GM19328 (cell line): ENCODE measurements at regions not wholly inside any gene's neighbourhood (a gene's known extent, or its start where the extent isn't known, plus 50 kb on each side); places are given as distances from the start of the nearest gene placed in this dataset.

Experiments used
- ATAC-seq: cut with Tn5 transposase; IDR thresholded peaks from one replicate; pipeline ENCODE4 v1.9.1; 2021; ENCODE audit warnings: mild to moderate bottlenecking, moderate library complexity; ENCODE audit not compliant: unreplicated experiment

GRCh38 chr2:221276033-221276432 is 296.1 kb downstream of the EPHA4 start:
- ATAC-seq = no peak

- ATAC-seq = no peak
Observed at GRCh38 chr2:221276601-221277000, 295.5 kb downstream of the EPHA4 start.

- ATAC-seq = no peak
Observed at GRCh38 chr2:221282386-221282785, 289.7 kb downstream of the EPHA4 start.

GRCh38 chr2:221283896-221284545 is 288.1 kb downstream of the EPHA4 start:
- no peak for ATAC-seq

- no peak for ATAC-seq
Observed at GRCh38 chr2:221285148-221285547, 287.0 kb downstream of the EPHA4 start.

- no peak for ATAC-seq
Observed at GRCh38 chr2:221286406-221286805, 285.7 kb downstream of the EPHA4 start.

GRCh38 chr2:221289389-221289788 is 282.7 kb downstream of the EPHA4 start:
- no peak for ATAC-seq

GRCh38 chr2:221289846-221290245 is 282.3 kb downstream of the EPHA4 start:
- ATAC-seq = no peak

GRCh38 chr2:221293949-221294742 is 278.0 kb downstream of the EPHA4 start:
- ATAC-seq = no peak

GRCh38 chr2:221304916-221305315 is 267.2 kb downstream of the EPHA4 start:
- ATAC-seq = no peak

GRCh38 chr2:221308507-221309066 is 263.5 kb downstream of the EPHA4 start:
- no peak for ATAC-seq

GRCh38 chr2:221309892-221310583 is 262.1 kb downstream of the EPHA4 start:
- ATAC-seq = no peak

- ATAC-seq = no peak
Observed at GRCh38 chr2:221310730-221311129, 261.4 kb downstream of the EPHA4 start.

- ATAC-seq = no peak
Observed at GRCh38 chr2:221312634-221313033, 259.5 kb downstream of the EPHA4 start.

- ATAC-seq = no peak
Observed at GRCh38 chr2:221314786-221315185, 257.3 kb downstream of the EPHA4 start.

GRCh38 chr2:221318376-221319130 is 253.6 kb downstream of the EPHA4 start:
- no peak for ATAC-seq

GRCh38 chr2:221322741-221323140 is 249.4 kb downstream of the EPHA4 start:
- ATAC-seq = no peak

GRCh38 chr2:221323513-221323912 is 248.6 kb downstream of the EPHA4 start:
- no peak for ATAC-seq

- no peak for ATAC-seq
Observed at GRCh38 chr2:221330436-221330835, 241.7 kb downstream of the EPHA4 start.

GRCh38 chr2:221334481-221335218 is 237.5 kb downstream of the EPHA4 start:
- no peak for ATAC-seq
